ENCODE measurements at regions not wholly inside any gene's neighbourhood (a gene's known extent, or its start where the extent isn't known, plus 50 kb on each side); places are given as distances from the start of the nearest gene placed in this dataset.

DNA sequence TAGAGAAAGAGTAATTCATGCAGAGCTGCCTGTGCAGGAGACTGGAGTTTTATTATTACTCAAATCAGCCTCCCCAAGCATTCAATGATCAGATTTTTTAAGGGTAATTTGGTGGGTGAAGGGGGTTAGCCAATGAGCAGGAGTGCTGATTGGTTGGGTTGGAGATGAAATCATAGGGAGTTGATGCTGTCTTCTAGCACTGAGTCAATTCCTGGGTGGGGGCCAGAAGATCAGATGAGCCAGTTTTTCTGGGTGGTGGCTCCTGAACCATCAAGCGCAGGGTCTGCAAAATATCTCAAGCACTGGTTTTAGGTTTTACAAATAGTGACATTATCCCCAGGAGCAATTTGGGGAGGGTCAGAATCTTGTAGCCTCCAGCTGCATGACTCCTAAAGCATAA, 312.8 kb upstream of the THSD7B start:
- ATAC-seq (no peak), FAIRE-seq (no peak), DNase-seq (ENCODE audit: low read depth, low spot score) (no peak)
- 100% methylated on average over 1 of the region's 1 CpG for WGBS (ENCODE audit: insufficient coverage, insufficient replicate concordance, low lambda C conversion rate, missing lambda C conversion rate)
- no peaks in the 10 kb centered on the region for H3K9me3 ChIP-seq (replicated peaks; ENCODE audit: control insufficient read depth, insufficient read depth, low read length)
- H4K20me1 ChIP-seq (ENCODE audit: control insufficient read depth, insufficient read depth) = no peaks in the 10 kb centered on the region
- H3K9ac ChIP-seq (ENCODE audit: control insufficient read depth, insufficient read depth, low read length) = no peak overlapping the region
- RAD21 ChIA-PET (ENCODE audit: unreplicated experiment) = no interaction called here
- H3K79me2 ChIP-seq (ENCODE audit: control insufficient read depth, insufficient read depth, low read length) = no peaks in the 10 kb centered on the region
- H3K4me3 ChIP-seq = no peak overlapping the region
- CTCF ChIA-PET = no interaction called here
- in situ Hi-C loops (cut with MboI) = no loop called here
- BruUV-seq (replicated peaks) = no TSS peak
- no peaks in the 10 kb centered on the region for H3K4me1 ChIP-seq (ENCODE audit: control insufficient read depth, insufficient read depth, low read length)
- TF ChIP-seq CEBPB (IDR thresholded peaks at IDR 0.05; ENCODE audit: borderline replicate concordance in 1 of 2, low read depth in 2 of 2, low read length in 2 of 2) = no peak
- no peak for TF ChIP-seq EP300 (IDR thresholded peaks at IDR 0.05; ENCODE audit: borderline replicate concordance in 1 of 2, control insufficient read depth in 1 of 2, low read depth in 2 of 2, low read length in 2 of 2)
- TF ChIP-seq RBBP5 (conservative IDR thresholded peaks at IDR 0.05) = no peak
- TF ChIP-seq TCF7 (IDR thresholded peaks at IDR 0.05; ENCODE audit: borderline replicate concordance) = no peak
- no peak for TF ChIP-seq NR2C2 (IDR thresholded peaks at IDR 0.05; ENCODE audit: borderline replicate concordance, control insufficient read depth, insufficient read length, low read depth)
- TF ChIP-seq POLR2AphosphoS5 (IDR thresholded peaks at IDR 0.05; ENCODE audit: low read length) = no peak
- SMC1A ChIA-PET (ENCODE audit: uncharacterized antibody, unreplicated experiment) = no interaction called here
- no peaks in the 10 kb centered on the region for H3K36me3 ChIP-seq (ENCODE audit: control insufficient read depth in 2 of 2, insufficient read depth in 2 of 2, low read length in 1 of 2)
- H3K4me2 ChIP-seq (ENCODE audit: control insufficient read depth, insufficient read depth) = no peak overlapping the region
- H3K27ac ChIP-seq (ENCODE audit: control insufficient read depth, insufficient read depth) = no peak overlapping the region
- POLR2A ChIA-PET = no interaction called here
- no peak overlapping the region for H2AFZ ChIP-seq (ENCODE audit: control insufficient read depth, low read depth, low read length)
- intact Hi-C loops (cut with micrococcal nuclease; ENCODE audit: unreplicated experiment) = no loop called here
- peaks cover 0 to 3% of the 10 kb centered on the region in 2 experiments; a peak in 2 of 4 replicates for H3K27me3 ChIP-seq (replicated peaks in 1 of 2; ENCODE audit: control insufficient read depth in 2 of 2, insufficient read depth in 2 of 2, low read length in 1 of 2)

DNA sequence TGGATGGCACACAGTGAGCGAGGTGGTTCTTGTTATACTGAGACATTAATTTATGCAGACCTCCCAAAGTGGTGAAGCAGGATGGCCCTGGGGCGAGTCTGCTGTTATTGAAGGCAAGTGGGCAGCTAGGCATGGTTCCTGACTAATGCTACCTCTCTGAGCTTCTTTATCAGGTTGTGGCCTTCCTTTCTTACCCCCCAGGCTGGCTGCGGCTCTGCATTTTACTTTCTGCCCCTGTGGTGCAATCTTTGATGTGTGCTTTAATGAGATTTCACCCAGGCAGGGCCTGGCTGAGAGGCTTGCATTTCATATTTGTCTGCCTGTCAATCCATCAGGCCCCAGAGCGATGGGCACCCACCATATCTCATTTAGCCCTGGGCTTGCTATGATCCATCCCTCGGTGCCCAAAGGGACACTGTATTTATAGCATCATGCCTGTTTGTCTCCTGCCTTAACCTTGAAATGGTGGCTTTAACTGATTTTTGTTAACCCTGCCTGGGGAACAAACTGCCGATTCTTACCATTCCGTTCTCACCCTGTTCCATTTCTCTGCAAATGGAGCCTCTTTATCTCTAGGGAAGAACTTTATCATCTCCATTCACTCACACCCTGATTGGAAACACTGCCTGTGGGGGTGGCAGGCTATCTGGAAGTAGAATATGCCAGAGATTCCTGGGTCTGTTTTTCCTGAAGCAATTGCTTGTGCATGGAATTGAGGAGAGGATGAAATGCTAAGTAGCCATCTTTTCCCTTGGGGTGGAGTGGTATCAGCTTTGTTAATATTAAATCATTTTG, 316.2 kb upstream of the THSD7B start:
- DNase-seq (ENCODE audit: low read depth, low spot score) (no peak), FAIRE-seq (no peak), ATAC-seq (no peak)
- Histone ChIP-seq H4K20me1 (ENCODE audit: control insufficient read depth, insufficient read depth) (no peaks in the 10 kb centered on the region), H3K4me3 (no peak overlapping the region), H3K79me2 (ENCODE audit: control insufficient read depth, insufficient read depth, low read length) (no peaks in the 10 kb centered on the region), H3K36me3 (ENCODE audit: control insufficient read depth in 2 of 2, insufficient read depth in 2 of 2, low read length in 1 of 2) (no peaks in the 10 kb centered on the region), H3K27me3 (replicated peaks in 1 of 2; ENCODE audit: control insufficient read depth in 2 of 2, insufficient read depth in 2 of 2, low read length in 1 of 2) (peaks cover 0 to 4% of the 10 kb centered on the region in 2 experiments; a peak in 2 of 4 replicates), H3K4me1 (ENCODE audit: control insufficient read depth, insufficient read depth, low read length) (no peaks in the 10 kb centered on the region), H2AFZ (ENCODE audit: control insufficient read depth, low read depth, low read length) (no peak overlapping the region), H3K27ac (ENCODE audit: control insufficient read depth, insufficient read depth) (no peak overlapping the region), H3K9me3 (replicated peaks; ENCODE audit: control insufficient read depth, insufficient read depth, low read length) (no peaks in the 10 kb centered on the region), H3K9ac (ENCODE audit: control insufficient read depth, insufficient read depth, low read length) (no peak overlapping the region), H3K4me2 (ENCODE audit: control insufficient read depth, insufficient read depth) (no peak overlapping the region)
- no TSS peak for BruUV-seq (replicated peaks)
- WGBS (ENCODE audit: insufficient coverage, insufficient replicate concordance, low lambda C conversion rate, missing lambda C conversion rate) = 16% methylated on average over 7 of the region's 7 CpGs
- ChIA-PET POLR2A (no interaction called here), SMC1A (ENCODE audit: uncharacterized antibody, unreplicated experiment) (interaction anchor here (1.7 kb wide), 1 partner anchor 10 kb away, joined by 5 read pairs; no protein-coding TSS in a partner anchor), CTCF (interaction anchor here (1.1 kb wide), 1 partner anchor 8 kb away, joined by 3 read pairs; no protein-coding TSS in a partner anchor), RAD21 (ENCODE audit: unreplicated experiment) (no interaction called here)
- in situ Hi-C loops (cut with MboI) = no loop called here
- intact Hi-C loops (cut with micrococcal nuclease; ENCODE audit: unreplicated experiment) = no loop called here
- TF ChIP-seq, protein P1, sequence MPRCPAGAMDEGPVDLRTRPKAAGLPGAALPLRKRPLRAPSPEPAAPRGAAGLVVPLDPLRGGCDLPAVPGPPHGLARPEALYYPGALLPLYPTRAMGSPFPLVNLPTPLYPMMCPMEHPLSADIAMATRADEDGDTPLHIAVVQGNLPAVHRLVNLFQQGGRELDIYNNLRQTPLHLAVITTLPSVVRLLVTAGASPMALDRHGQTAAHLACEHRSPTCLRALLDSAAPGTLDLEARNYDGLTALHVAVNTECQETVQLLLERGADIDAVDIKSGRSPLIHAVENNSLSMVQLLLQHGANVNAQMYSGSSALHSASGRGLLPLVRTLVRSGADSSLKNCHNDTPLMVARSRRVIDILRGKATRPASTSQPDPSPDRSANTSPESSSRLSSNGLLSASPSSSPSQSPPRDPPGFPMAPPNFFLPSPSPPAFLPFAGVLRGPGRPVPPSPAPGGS (IDR thresholded peaks at IDR 0.05; ENCODE audit: borderline replicate concordance, insufficient read depth, low read depth, low read length, poor library complexity, severe bottlenecking) = no peak
- TF ChIP-seq, protein P2, sequence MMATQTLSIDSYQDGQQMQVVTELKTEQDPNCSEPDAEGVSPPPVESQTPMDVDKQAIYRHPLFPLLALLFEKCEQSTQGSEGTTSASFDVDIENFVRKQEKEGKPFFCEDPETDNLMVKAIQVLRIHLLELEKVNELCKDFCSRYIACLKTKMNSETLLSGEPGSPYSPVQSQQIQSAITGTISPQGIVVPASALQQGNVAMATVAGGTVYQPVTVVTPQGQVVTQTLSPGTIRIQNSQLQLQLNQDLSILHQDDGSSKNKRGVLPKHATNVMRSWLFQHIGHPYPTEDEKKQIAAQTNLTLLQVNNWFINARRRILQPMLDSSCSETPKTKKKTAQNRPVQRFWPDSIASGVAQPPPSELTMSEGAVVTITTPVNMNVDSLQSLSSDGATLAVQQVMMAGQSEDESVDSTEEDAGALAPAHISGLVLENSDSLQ (IDR thresholded peaks at IDR 0.05) = no peak
- TF ChIP-seq SRF (IDR thresholded peaks at IDR 0.05; ENCODE audit: low read depth in 2 of 2, low read length in 2 of 2) (no peak), NBN (IDR thresholded peaks at IDR 0.05) (no peak), TCF3 (IDR thresholded peaks at IDR 0.05; ENCODE audit: borderline replicate concordance, insufficient read depth, low read depth, low read length) (no peak), RAD51 (IDR thresholded peaks at IDR 0.05) (no peak), RAD21 (IDR thresholded peaks at IDR 0.05; ENCODE audit: insufficient read depth, low read depth, low read length) (no peak), LARP7 (IDR thresholded peaks at IDR 0.05) (no peak)

Measured in GM12878 (cell line).